HCT116 (cell line): ENCODE measurements at regions not wholly inside any gene's neighbourhood (a gene's known extent, or its start where the extent isn't known, plus 50 kb on each side); places are given as distances from the start of the nearest gene placed in this dataset.

Source experiments
- EGR1 ChIP-seq: IDR thresholded peaks from 2 replicates; pipeline ENCODE4 v1.6.1; 2012; ENCODE audit warnings: low read depth
- EZH2 ChIP-seq: fragments of 200-600 bp; sonication (generic); IDR thresholded peaks from 2 replicates; pipeline ENCODE4 v1.6.1; 2017; ENCODE audit warnings: antibody characterized with exemption, mixed run types
- JUND ChIP-seq: IDR thresholded peaks from 2 replicates; pipeline ENCODE4 v1.6.1; 2012
- MAX ChIP-seq: IDR thresholded peaks from 2 replicates; pipeline ENCODE4 v1.6.1; 2012
- POLR2A ChIP-seq: IDR thresholded peaks from 2 replicates; pipeline ENCODE4 v1.7.0; 2011; ENCODE audit warnings: borderline replicate concordance; ENCODE audit not compliant: insufficient read depth, insufficient read length; ENCODE audit errors: extremely low read depth
- POLR2AphosphoS5 ChIP-seq: IDR thresholded peaks from 2 replicates; pipeline ENCODE4 v1.6.1; 2011; ENCODE audit warnings: mild to moderate bottlenecking, low read depth, low read length, moderate library complexity
- TF ChIP-seq, protein P1 (sequence below), 3 experiments: fragments of 200-600 bp in 1 of 3; sonication (generic) in 1 of 3; IDR thresholded peaks in 2 of 3; conservative IDR thresholded peaks in 1 of 3; 2 replicates each; pipeline ENCODE4 v1.5.1; 2012 to 2017; ENCODE audit warnings: low read depth in 2 of 3, low read length in 2 of 3, antibody characterized with exemption in 1 of 3, borderline replicate concordance in 1 of 3, control low read depth in 1 of 3, mild to moderate bottlenecking in 1 of 3, mixed read lengths in 1 of 3, mixed run types in 1 of 3, moderate library complexity in 1 of 3; ENCODE audit not compliant: insufficient read depth in 1 of 3

DNA sequence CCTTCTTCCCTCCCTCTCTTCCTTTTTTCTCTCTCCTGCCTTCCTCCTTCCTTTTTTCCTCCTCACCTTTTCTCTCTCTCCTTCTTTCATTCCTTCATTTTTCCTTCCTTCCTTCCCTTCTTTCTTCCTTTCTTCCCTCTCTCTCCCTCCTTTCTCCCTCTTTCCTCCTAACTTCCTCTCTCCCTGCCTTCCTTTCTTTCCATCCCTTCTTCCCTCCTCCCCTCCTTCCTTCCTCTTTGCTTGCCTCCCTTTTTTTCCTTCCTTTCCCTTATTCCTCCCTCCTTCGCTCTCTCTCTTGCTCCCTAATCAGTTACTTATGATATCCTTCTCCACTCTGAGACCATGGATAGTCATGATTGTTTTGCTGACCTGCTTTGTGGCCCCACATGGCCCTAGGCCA lies 56.7 kb upstream of the PUDP start:
- no peak for TF ChIP-seq POLR2A
- TF ChIP-seq, protein P1, sequence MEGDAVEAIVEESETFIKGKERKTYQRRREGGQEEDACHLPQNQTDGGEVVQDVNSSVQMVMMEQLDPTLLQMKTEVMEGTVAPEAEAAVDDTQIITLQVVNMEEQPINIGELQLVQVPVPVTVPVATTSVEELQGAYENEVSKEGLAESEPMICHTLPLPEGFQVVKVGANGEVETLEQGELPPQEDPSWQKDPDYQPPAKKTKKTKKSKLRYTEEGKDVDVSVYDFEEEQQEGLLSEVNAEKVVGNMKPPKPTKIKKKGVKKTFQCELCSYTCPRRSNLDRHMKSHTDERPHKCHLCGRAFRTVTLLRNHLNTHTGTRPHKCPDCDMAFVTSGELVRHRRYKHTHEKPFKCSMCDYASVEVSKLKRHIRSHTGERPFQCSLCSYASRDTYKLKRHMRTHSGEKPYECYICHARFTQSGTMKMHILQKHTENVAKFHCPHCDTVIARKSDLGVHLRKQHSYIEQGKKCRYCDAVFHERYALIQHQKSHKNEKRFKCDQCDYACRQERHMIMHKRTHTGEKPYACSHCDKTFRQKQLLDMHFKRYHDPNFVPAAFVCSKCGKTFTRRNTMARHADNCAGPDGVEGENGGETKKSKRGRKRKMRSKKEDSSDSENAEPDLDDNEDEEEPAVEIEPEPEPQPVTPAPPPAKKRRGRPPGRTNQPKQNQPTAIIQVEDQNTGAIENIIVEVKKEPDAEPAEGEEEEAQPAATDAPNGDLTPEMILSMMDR (IDR thresholded peaks at IDR 0.05 in 2 of 3, conservative IDR thresholded peaks at IDR 0.05 in 1 of 3; ENCODE audit: borderline replicate concordance in 1 of 3, insufficient read depth in 1 of 3, low read depth in 2 of 3, low read length in 2 of 3), result no peak
- no peak for TF ChIP-seq POLR2AphosphoS5
- TF ChIP-seq EZH2, result no peak
- TF ChIP-seq JUND, result no peak
- no peak for TF ChIP-seq EGR1
- no peak for TF ChIP-seq MAX
